Smooth muscle cell (in vitro differentiated cells): ENCODE measurements at regions not wholly inside any gene's neighbourhood (a gene's known extent, or its start where the extent isn't known, plus 50 kb on each side); places are given as distances from the start of the nearest gene placed in this dataset.

Experiments
- DNase-seq: peaks from one replicate; lab custom pipeline; 2025; ENCODE audit not compliant: unreplicated experiment; lab: John Stamatoyannopoulos, UW
- H2AFZ ChIP-seq: fragments of 200-600 bp; sonication (generic); 2 replicates; pipeline ENCODE4 v1.6.0; 2016; ENCODE audit warnings: antibody characterized with exemption, low read depth, mild to moderate bottlenecking
- H3F3A ChIP-seq: fragments of 200-600 bp; sonication (generic); 2 replicates; pipeline ENCODE4 v1.6.0; 2017; ENCODE audit warnings: antibody characterized with exemption, low read depth
- H3K27ac ChIP-seq: fragments of 200-600 bp; sonication (generic); 2 replicates; pipeline ENCODE4 v1.5.1; 2016; ENCODE audit warnings: low read depth, mild to moderate bottlenecking
- H3K27me3 ChIP-seq: fragments of 200-600 bp; sonication (generic); 2 replicates; pipeline ENCODE4 v1.6.1; 2016; ENCODE audit warnings: low read depth, mild to moderate bottlenecking
- H3K36me3 ChIP-seq: fragments of 200-600 bp; sonication (generic); 2 replicates; pipeline ENCODE4 v1.5.1; 2016; ENCODE audit warnings: low read depth
- H3K4me1 ChIP-seq: fragments of 200-600 bp; sonication (generic); 2 replicates; pipeline ENCODE4 v1.5.1; 2016; ENCODE audit warnings: low read depth
- H3K4me2 ChIP-seq: fragments of 200-600 bp; sonication (generic); 2 replicates; pipeline ENCODE4 v1.6.0; 2016; ENCODE audit warnings: mild to moderate bottlenecking
- H3K4me3 ChIP-seq: fragments of 200-600 bp; sonication (generic); 2 replicates; pipeline ENCODE4 v1.5.1; 2016; ENCODE audit warnings: mild to moderate bottlenecking
- H3K79me2 ChIP-seq: fragments of 200-600 bp; sonication (generic); 2 replicates; pipeline ENCODE4 v1.6.0; 2016; ENCODE audit warnings: low read depth, mild to moderate bottlenecking
- H3K9ac ChIP-seq: fragments of 200-600 bp; sonication (generic); 2 replicates; pipeline ENCODE4 v1.6.0; 2016; ENCODE audit warnings: low read depth
- H3K9me3 ChIP-seq: fragments of 200-600 bp; sonication (generic); replicated peaks from 2 replicates; pipeline ENCODE4 v1.5.1; 2016; ENCODE audit warnings: low read depth
- H4K20me1 ChIP-seq: fragments of 200-600 bp; sonication (generic); 2 replicates; pipeline ENCODE4 v1.6.0; 2016; ENCODE audit warnings: low read depth
- WGBS: methylation state at CpG from one replicate; pipeline ENCODE4 v1.1.7; 2016; ENCODE audit warnings: low lambda C conversion rate; 5-methylcytosine and 5-hydroxymethylcytosine counted together
- TF ChIP-seq, protein P1 (sequence below): fragments of 200-600 bp; sonication (generic); IDR thresholded peaks from 2 replicates; pipeline ENCODE4 v1.5.1; 2017; ENCODE audit warnings: borderline replicate concordance, mild to moderate bottlenecking, antibody characterized with exemption; ENCODE audit not compliant: insufficient read depth, poor library complexity, severe bottlenecking

DNA sequence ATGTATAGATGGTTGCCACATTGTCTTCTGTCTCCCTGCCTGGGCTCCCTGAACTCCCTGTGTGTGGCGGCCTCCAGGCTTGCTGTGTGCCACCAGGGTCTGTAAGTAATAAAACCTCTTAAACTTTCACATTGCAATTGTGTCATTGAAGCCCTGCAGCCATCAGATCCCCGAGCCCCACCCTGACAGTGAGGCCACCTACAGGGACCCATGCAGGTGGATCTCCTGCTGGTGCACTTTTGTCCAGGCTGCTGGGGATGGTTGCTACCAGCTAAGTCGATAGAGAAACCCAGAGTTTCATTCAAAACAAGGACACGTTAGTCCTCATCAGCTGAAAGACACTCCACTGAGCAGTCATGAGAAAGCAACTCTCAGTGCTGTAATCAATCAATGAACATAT is 133.6 kb upstream of the PRICKLE2 start:
- Histone ChIP-seq H3K4me1 (peaks cover 19% of the 10 kb centered on the region), H3F3A (peaks cover 14% of the 10 kb centered on the region), H3K79me2 (no peaks in the 10 kb centered on the region), H3K36me3 (no peaks in the 10 kb centered on the region), H3K27me3 (no peaks in the 10 kb centered on the region), H2AFZ (no peak overlapping the region), H3K9ac (no peak overlapping the region), H3K4me3 (no peak overlapping the region), H3K27ac (no peak overlapping the region), H3K4me2 (no peak overlapping the region), H3K9me3 (no peaks in the 10 kb centered on the region), H4K20me1 (no peaks in the 10 kb centered on the region)
- TF ChIP-seq, protein P1, sequence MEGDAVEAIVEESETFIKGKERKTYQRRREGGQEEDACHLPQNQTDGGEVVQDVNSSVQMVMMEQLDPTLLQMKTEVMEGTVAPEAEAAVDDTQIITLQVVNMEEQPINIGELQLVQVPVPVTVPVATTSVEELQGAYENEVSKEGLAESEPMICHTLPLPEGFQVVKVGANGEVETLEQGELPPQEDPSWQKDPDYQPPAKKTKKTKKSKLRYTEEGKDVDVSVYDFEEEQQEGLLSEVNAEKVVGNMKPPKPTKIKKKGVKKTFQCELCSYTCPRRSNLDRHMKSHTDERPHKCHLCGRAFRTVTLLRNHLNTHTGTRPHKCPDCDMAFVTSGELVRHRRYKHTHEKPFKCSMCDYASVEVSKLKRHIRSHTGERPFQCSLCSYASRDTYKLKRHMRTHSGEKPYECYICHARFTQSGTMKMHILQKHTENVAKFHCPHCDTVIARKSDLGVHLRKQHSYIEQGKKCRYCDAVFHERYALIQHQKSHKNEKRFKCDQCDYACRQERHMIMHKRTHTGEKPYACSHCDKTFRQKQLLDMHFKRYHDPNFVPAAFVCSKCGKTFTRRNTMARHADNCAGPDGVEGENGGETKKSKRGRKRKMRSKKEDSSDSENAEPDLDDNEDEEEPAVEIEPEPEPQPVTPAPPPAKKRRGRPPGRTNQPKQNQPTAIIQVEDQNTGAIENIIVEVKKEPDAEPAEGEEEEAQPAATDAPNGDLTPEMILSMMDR = no peak
- 74% methylated on average over 4 of the region's 4 CpGs for WGBS
- no peak for DNase-seq

- Histone ChIP-seq H4K20me1 (no peaks in the 10 kb centered on the region), H3K36me3 (no peaks in the 10 kb centered on the region), H3K4me1 (peaks cover 19% of the 10 kb centered on the region), H3F3A (peaks cover 15% of the 10 kb centered on the region), H3K9ac (no peak overlapping the region), H3K4me3 (no peak overlapping the region), H3K79me2 (no peaks in the 10 kb centered on the region), H3K4me2 (no peak overlapping the region), H3K9me3 (no peaks in the 10 kb centered on the region), H3K27me3 (no peaks in the 10 kb centered on the region), H3K27ac (no peak overlapping the region), H2AFZ (no peak overlapping the region)
- no peak for DNase-seq
- TF ChIP-seq, protein P1 = no peak
- WGBS = 90% methylated on average over 4 of the region's 4 CpGs
Observed at GRCh38 chr3:64358176-64358575, 132.9 kb upstream of the PRICKLE2 start.

DNA sequence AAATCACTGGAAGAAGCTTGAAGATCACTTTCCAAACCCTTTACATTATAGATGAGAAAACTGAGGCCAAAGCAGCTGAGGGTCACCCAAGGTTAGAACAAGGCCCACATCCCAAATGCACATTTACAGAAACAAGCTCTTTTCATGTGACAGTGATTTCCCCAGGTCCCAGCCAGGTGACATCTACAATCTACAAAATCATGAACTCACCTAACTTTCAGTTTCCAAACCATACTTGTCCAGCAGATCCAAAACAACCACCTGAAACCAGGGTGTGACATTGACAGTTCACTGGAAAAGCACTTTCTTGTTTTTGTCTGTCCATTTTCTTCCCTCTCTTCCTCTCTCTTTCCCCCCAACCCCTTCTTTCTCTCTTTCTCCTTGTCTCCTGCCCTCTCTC is 132.2 kb upstream of the PRICKLE2 start:
- Histone ChIP-seq H3K4me1 (peaks cover 26% of the 10 kb centered on the region), H3K36me3 (no peaks in the 10 kb centered on the region), H2AFZ (no peak overlapping the region), H4K20me1 (no peaks in the 10 kb centered on the region), H3F3A (peaks cover 22% of the 10 kb centered on the region), H3K9me3 (no peaks in the 10 kb centered on the region), H3K9ac (no peak overlapping the region), H3K79me2 (no peaks in the 10 kb centered on the region), H3K4me3 (no peak overlapping the region), H3K4me2 (no peak overlapping the region), H3K27ac (no peak overlapping the region), H3K27me3 (no peaks in the 10 kb centered on the region)
- no peak for DNase-seq
- TF ChIP-seq, protein P1 = no peak

- Histone ChIP-seq H3K36me3 (no peaks in the 10 kb centered on the region), H3K27ac (peak overlapping the region; percentile 65), H3K9me3 (no peaks in the 10 kb centered on the region), H3K4me2 (peak overlapping the region; percentile 45), H3K9ac (peak overlapping the region; percentile 27), H3K27me3 (no peaks in the 10 kb centered on the region), H3K4me3 (no peak overlapping the region), H3K79me2 (no peaks in the 10 kb centered on the region), H3F3A (peaks cover 23% of the 10 kb centered on the region), H3K4me1 (peaks cover 40% of the 10 kb centered on the region), H4K20me1 (no peaks in the 10 kb centered on the region), H2AFZ (peak overlapping the region; percentile 69)
- TF ChIP-seq, protein P1 = no peak
- 45% methylated on average over 3 of the region's 3 CpGs for WGBS
- DNase-seq = no peak
Observed at GRCh38 chr3:64355401-64355807, 130.1 kb upstream of the PRICKLE2 start.
